Hepatocyte (in vitro differentiated cells): ENCODE measurements at regions not wholly inside any gene's neighbourhood (a gene's known extent, or its start where the extent isn't known, plus 50 kb on each side); places are given as distances from the start of the nearest gene placed in this dataset.
A peak's percentile ranks its signal among the peaks of the same experiment; 100 is the strongest.

ENCODE experiments used
- DNase-seq: peaks from one replicate; pipeline ENCODE4 v3.0.0-alpha.2; 2016; ENCODE audit warnings: low spot score
- H2AFZ ChIP-seq: fragments of 200-600 bp; sonication (generic); 2 replicates; pipeline ENCODE4 v1.6.0; 2016; ENCODE audit warnings: antibody characterized with exemption, mild to moderate bottlenecking
- H3K27ac ChIP-seq: fragments of 200-600 bp; sonication (generic); 2 replicates; pipeline ENCODE4 v1.5.1; 2016; ENCODE audit warnings: mild to moderate bottlenecking
- H3K27me3 ChIP-seq: fragments of 200-600 bp; sonication (generic); 2 replicates; pipeline ENCODE4 v1.6.1; 2016
- H3K36me3 ChIP-seq: fragments of 200-600 bp; sonication (generic); replicated peaks from 2 replicates; pipeline ENCODE4 v1.5.1; 2016; ENCODE audit warnings: low read depth; ENCODE audit not compliant: insufficient read depth
- H3K4me1 ChIP-seq: fragments of 200-600 bp; sonication (generic); 2 replicates; pipeline ENCODE4 v1.5.1; 2016; ENCODE audit warnings: mild to moderate bottlenecking, moderate library complexity; ENCODE audit not compliant: insufficient read depth
- H3K4me2 ChIP-seq: fragments of 200-600 bp; sonication (generic); 2 replicates; pipeline ENCODE4 v1.6.0; 2016
- H3K4me3 ChIP-seq: fragments of 200-600 bp; sonication (generic); 2 replicates; pipeline ENCODE4 v1.5.1; 2016; ENCODE audit warnings: mild to moderate bottlenecking
- H3K79me2 ChIP-seq: fragments of 200-600 bp; sonication (generic); 2 replicates; pipeline ENCODE4 v1.6.0; 2017; ENCODE audit warnings: mild to moderate bottlenecking
- H3K9me2 ChIP-seq: fragments of 200-600 bp; sonication (generic); replicated peaks from 2 replicates; pipeline ENCODE4 v1.6.0; 2017; ENCODE audit warnings: mild to moderate bottlenecking; ENCODE audit not compliant: insufficient read depth
- H3K9me3 ChIP-seq: fragments of 200-600 bp; sonication (generic); 2 replicates; pipeline ENCODE4 v1.5.1; 2016; ENCODE audit warnings: low read depth, mild to moderate bottlenecking
- H4K20me1 ChIP-seq: fragments of 200-600 bp; sonication (generic); 2 replicates; pipeline ENCODE4 v1.6.0; 2016; ENCODE audit warnings: mild to moderate bottlenecking; ENCODE audit not compliant: insufficient read depth, poor library complexity, severe bottlenecking
- CTCF ChIP-seq: fragments of 200-600 bp; sonication (generic); IDR thresholded peaks from 2 replicates; pipeline ENCODE4 v1.5.1; 2016; ENCODE audit warnings: antibody characterized with exemption, mild to moderate bottlenecking; ENCODE audit not compliant: poor library complexity
- EZH2 ChIP-seq: fragments of 200-600 bp; sonication (generic); IDR thresholded peaks from 2 replicates; pipeline ENCODE4 v1.6.1; 2016; ENCODE audit warnings: antibody characterized with exemption, mild to moderate bottlenecking, borderline replicate concordance
- EZH2phosphoT487 ChIP-seq: fragments of 200-600 bp; sonication (generic); IDR thresholded peaks from one replicate; pipeline ENCODE4 v1.6.1; 2018; ENCODE audit warnings: antibody characterized with exemption, mild to moderate bottlenecking, low read depth, moderate library complexity; ENCODE audit not compliant: unreplicated experiment, severe bottlenecking
- WGBS: methylation state at CpG from one replicate; pipeline ENCODE4 v1.1.6; 2016; ENCODE audit warnings: low lambda C conversion rate; ENCODE audit errors: missing lambda C conversion rate; 5-methylcytosine and 5-hydroxymethylcytosine counted together

GRCh38 chr5:114055318-114056184, 306.3 kb upstream of the KCNN2 start:
- Histone ChIP-seq H2AFZ (peak overlapping the region; percentile 81), H3K79me2 (no peaks in the 10 kb centered on the region), H4K20me1 (no peaks in the 10 kb centered on the region), H3K4me1 (no peaks in the 10 kb centered on the region), H3K27ac (no peak overlapping the region), H3K9me2 (no peaks in the 10 kb centered on the region), H3K36me3 (no peaks in the 10 kb centered on the region), H3K4me3 (peak overlapping the region; percentile 43), H3K9me3 (no peaks in the 10 kb centered on the region), H3K27me3 (peaks cover 38% of the 10 kb centered on the region), H3K4me2 (peak overlapping the region; percentile 93)
- DNase-seq = peak; percentile 84
- 1% methylated on average over 59 of the region's 60 CpGs for WGBS
- TF ChIP-seq EZH2phosphoT487 (no peak), CTCF (peak; percentile 20), EZH2 (peak; percentile 18)

- WGBS = 7% methylated on average over 25 of the region's 26 CpGs
- H3K27ac ChIP-seq = no peak overlapping the region
- H3K4me2 ChIP-seq = peak overlapping the region; percentile 93
Measured at GRCh38 chr5:114056185-114056538, 305.7 kb upstream of the KCNN2 start.

GRCh38 chr5:114060866-114061265, 301.0 kb upstream of the KCNN2 start:
- Histone ChIP-seq H3K79me2 (no peaks in the 10 kb centered on the region), H3K4me2 (no peak overlapping the region), H3K9me3 (no peaks in the 10 kb centered on the region), H3K36me3 (no peaks in the 10 kb centered on the region), H3K27ac (no peak overlapping the region), H4K20me1 (no peaks in the 10 kb centered on the region), H2AFZ (no peak overlapping the region), H3K27me3 (peaks cover 28% of the 10 kb centered on the region), H3K4me1 (no peaks in the 10 kb centered on the region), H3K9me2 (no peaks in the 10 kb centered on the region), H3K4me3 (no peak overlapping the region)
- no peak for DNase-seq
- TF ChIP-seq CTCF (no peak), EZH2phosphoT487 (no peak), EZH2 (no peak)

More at GRCh38 chr5:114056185-114056538, 305.7 kb upstream of the KCNN2 start:
- TF ChIP-seq CTCF (no peak), EZH2 (no peak), EZH2phosphoT487 (no peak)
- H3K4me1 ChIP-seq = no peaks in the 10 kb centered on the region
- H4K20me1 ChIP-seq = no peaks in the 10 kb centered on the region
- H2AFZ ChIP-seq = peak overlapping the region; percentile 81
- H3K79me2 ChIP-seq = no peaks in the 10 kb centered on the region
- H3K9me2 ChIP-seq = no peaks in the 10 kb centered on the region
- H3K9me3 ChIP-seq = no peaks in the 10 kb centered on the region
- no peak for DNase-seq
- peaks cover 38% of the 10 kb centered on the region for H3K27me3 ChIP-seq
- H3K36me3 ChIP-seq = no peaks in the 10 kb centered on the region
- H3K4me3 ChIP-seq = peak overlapping the region; percentile 43
